SK-N-SH (cell line): ENCODE measurements at regions not wholly inside any gene's neighbourhood (a gene's known extent, or its start where the extent isn't known, plus 50 kb on each side); places are given as distances from the start of the nearest gene placed in this dataset.

ENCODE experiments used
- EZH2phosphoT487 ChIP-seq: fragments of 200-600 bp; sonication (generic); IDR thresholded peaks from 2 replicates; pipeline ENCODE4 v1.6.1; 2017; ENCODE audit warnings: low read depth, mixed run types, mild to moderate bottlenecking, antibody characterized with exemption, moderate library complexity, borderline replicate concordance
- FOXJ3 ChIP-seq: sonication (generic); formaldehyde crosslinking; IDR thresholded peaks from 2 replicates; pipeline ENCODE4 v1.5.1; 2020; ENCODE audit warnings: mild to moderate bottlenecking, missing genetic modification reagents
- GABPA ChIP-seq: IDR thresholded peaks from 2 replicates; pipeline ENCODE4 v1.4.0; 2012; ENCODE audit warnings: low read depth, mild to moderate bottlenecking
- POLR2AphosphoS5 ChIP-seq: IDR thresholded peaks from 2 replicates; pipeline ENCODE4 v1.6.1; 2012; ENCODE audit warnings: low read depth, low read length
- RAD21 ChIP-seq: IDR thresholded peaks from 2 replicates; pipeline ENCODE4 v1.6.1; 2012; ENCODE audit warnings: mild to moderate bottlenecking, low read length
- TAF1 ChIP-seq: IDR thresholded peaks from 2 replicates; pipeline ENCODE4 v1.6.1; 2012; ENCODE audit warnings: low read depth, mild to moderate bottlenecking, low read length, moderate library complexity, borderline replicate concordance
- TF ChIP-seq, protein P1 (sequence below): fragments of 200-600 bp; sonication (generic); IDR thresholded peaks from 2 replicates; pipeline ENCODE4 v1.6.1; 2017; ENCODE audit warnings: antibody characterized with exemption, mild to moderate bottlenecking, moderate library complexity

DNA sequence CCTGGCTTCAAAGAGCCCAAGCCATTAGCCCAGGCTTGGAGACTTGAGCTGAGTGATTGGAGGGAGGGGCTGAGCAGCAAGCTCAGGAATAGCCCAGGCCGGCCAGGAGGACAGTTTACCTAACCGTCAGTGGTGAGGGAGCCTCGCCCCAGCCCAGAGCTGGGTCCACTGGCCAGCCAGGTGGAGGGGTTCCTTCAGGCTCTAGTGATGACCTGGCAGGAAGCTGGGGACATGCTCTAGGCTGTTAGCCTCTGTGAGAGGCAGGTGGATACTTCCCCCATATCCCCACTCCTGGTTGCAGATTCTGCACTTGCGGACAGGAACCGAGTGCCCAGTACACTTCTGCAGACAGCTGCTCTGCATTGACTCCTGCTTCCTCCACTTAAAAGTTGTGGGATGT is 61.2 kb upstream of the ANTXRL start:
- TF ChIP-seq, protein P1, sequence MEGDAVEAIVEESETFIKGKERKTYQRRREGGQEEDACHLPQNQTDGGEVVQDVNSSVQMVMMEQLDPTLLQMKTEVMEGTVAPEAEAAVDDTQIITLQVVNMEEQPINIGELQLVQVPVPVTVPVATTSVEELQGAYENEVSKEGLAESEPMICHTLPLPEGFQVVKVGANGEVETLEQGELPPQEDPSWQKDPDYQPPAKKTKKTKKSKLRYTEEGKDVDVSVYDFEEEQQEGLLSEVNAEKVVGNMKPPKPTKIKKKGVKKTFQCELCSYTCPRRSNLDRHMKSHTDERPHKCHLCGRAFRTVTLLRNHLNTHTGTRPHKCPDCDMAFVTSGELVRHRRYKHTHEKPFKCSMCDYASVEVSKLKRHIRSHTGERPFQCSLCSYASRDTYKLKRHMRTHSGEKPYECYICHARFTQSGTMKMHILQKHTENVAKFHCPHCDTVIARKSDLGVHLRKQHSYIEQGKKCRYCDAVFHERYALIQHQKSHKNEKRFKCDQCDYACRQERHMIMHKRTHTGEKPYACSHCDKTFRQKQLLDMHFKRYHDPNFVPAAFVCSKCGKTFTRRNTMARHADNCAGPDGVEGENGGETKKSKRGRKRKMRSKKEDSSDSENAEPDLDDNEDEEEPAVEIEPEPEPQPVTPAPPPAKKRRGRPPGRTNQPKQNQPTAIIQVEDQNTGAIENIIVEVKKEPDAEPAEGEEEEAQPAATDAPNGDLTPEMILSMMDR, result no peak
- TF ChIP-seq EZH2phosphoT487 (no peak), FOXJ3 (CRISPR knock-in tag) (no peak), GABPA (no peak), POLR2AphosphoS5 (no peak), RAD21 (no peak), TAF1 (no peak)
